ENCODE measurements at regions not wholly inside any gene's neighbourhood (a gene's known extent, or its start where the extent isn't known, plus 50 kb on each side); places are given as distances from the start of the nearest gene placed in this dataset.

GRCh38 chr10:120012566-120012965 lies 120.0 kb downstream of the SEC23IP start:
- no peak for ATAC-seq
- no peak for DNase-seq (ENCODE audit: extremely low read depth in 1 of 4, low spot score in 3 of 4)
- Histone ChIP-seq H3K9ac (ENCODE audit: insufficient read depth in 1 of 2, low read depth in 2 of 2, low read length in 2 of 2) (no peak overlapping the region), H4K20me1 (replicated peaks; ENCODE audit: control insufficient read depth, insufficient read depth, low read length) (no peaks in the 10 kb centered on the region), H3K4me3 (no peak overlapping the region), H3K27me3 (ENCODE audit: control insufficient read depth in 2 of 2, insufficient read depth in 2 of 2, low read length in 2 of 2) (peaks cover 0 to 14% of the 10 kb centered on the region in 2 experiments; a peak in 2 of 5 replicates), H2AFZ (ENCODE audit: low read depth, low read length) (no peak overlapping the region), H3K27ac (ENCODE audit: extremely low read depth, low read depth, low read length) (no peak overlapping the region), H3K36me3 (ENCODE audit: control insufficient read depth, insufficient read depth, low read length) (no peaks in the 10 kb centered on the region), H3K4me1 (replicated peaks in 1 of 2; ENCODE audit: control insufficient read depth in 2 of 2, insufficient read depth in 2 of 2, low read length in 2 of 2) (peaks cover 0 to 6% of the 10 kb centered on the region in 2 experiments; a peak in 1 of 5 replicates), H3K79me2 (ENCODE audit: control insufficient read depth, insufficient read depth, low read length) (no peaks in the 10 kb centered on the region), H3K9me3 (replicated peaks; ENCODE audit: control insufficient read depth, insufficient read depth, low read depth, low read length) (no peaks in the 10 kb centered on the region), H3K4me2 (ENCODE audit: insufficient read depth, low read length) (no peak overlapping the region), H3K9me1 (ENCODE audit: control insufficient read depth, insufficient read depth, low read length) (no peaks in the 10 kb centered on the region)
- TF ChIP-seq CBX5 (IDR thresholded peaks at IDR 0.05; ENCODE audit: borderline replicate concordance, low read depth) (no peak), NR1H2 (CRISPR knock-in tag; IDR thresholded peaks at IDR 0.05) (no peak), ZNF695 (CRISPR knock-in tag; IDR thresholded peaks at IDR 0.05) (no peak), FOXK1 (CRISPR knock-in tag; IDR thresholded peaks at IDR 0.05; ENCODE audit: borderline replicate concordance) (no peak), ZNF224 (CRISPR knock-in tag; IDR thresholded peaks at IDR 0.05) (no peak), FOSL1 (tag; conservative IDR thresholded peaks at IDR 0.05) (no peak), MYBL2 (IDR thresholded peaks at IDR 0.05; ENCODE audit: low read depth) (no peak), MYBL2 (CRISPR knock-in tag; IDR thresholded peaks at IDR 0.05; ENCODE audit: borderline replicate concordance) (no peak), YY1 (IDR thresholded peaks at IDR 0.05; ENCODE audit: borderline replicate concordance in 1 of 3, control insufficient read depth in 1 of 3, extremely low read depth in 1 of 3, insufficient read depth in 3 of 3, insufficient read length in 1 of 3, insufficient replicate concordance in 2 of 3, low read depth in 1 of 3, low read length in 2 of 3) (no peak), ZKSCAN3 (CRISPR knock-in tag; IDR thresholded peaks at IDR 0.05) (no peak), EZH2 (IDR thresholded peaks at IDR 0.05; ENCODE audit: borderline replicate concordance, low read depth, low read length) (no peak), MAX (CRISPR knock-in tag; IDR thresholded peaks at IDR 0.05) (no peak), CHD7 (IDR thresholded peaks at IDR 0.05; ENCODE audit: low read depth, low read length) (no peak)
- POLR2A ChIA-PET: no interaction called here
- in situ Hi-C loops (cut with MboI) (no loop called here), intact Hi-C loops (cut with micrococcal nuclease) (no loop called here)
- CTCF ChIA-PET (ENCODE audit: low intra/inter-chr PET ratio): no interaction called here
- BruUV-seq (replicated peaks): no TSS peak
- FAIRE-seq: no peak
- WGBS (ENCODE audit: insufficient coverage, low coverage, missing lambda C conversion rate): 0% methylated on average over 6 of the region's 7 CpGs
